ENCODE measurements at regions not wholly inside any gene's neighbourhood (a gene's known extent, or its start where the extent isn't known, plus 50 kb on each side); places are given as distances from the start of the nearest gene placed in this dataset.

DNA sequence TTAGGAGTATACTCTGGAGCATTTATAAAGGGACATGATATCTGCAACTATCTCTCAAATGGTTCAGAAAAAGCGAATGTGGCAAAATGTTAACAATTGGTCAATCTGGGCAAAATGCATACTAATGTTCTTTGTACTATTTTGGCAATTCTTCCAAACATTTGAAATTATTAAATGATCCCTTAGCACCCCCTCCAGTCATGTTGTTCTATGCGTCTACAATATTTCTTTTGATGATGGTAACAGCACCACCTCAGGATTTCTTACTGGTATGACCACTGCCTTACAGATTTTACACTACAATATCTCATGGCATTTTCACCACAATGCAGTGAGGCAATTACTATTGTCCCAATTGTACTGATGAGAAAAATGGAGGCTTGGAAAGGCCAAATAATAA, 52.9 kb upstream of the TRIO start:
- TF ChIP-seq, protein P1, sequence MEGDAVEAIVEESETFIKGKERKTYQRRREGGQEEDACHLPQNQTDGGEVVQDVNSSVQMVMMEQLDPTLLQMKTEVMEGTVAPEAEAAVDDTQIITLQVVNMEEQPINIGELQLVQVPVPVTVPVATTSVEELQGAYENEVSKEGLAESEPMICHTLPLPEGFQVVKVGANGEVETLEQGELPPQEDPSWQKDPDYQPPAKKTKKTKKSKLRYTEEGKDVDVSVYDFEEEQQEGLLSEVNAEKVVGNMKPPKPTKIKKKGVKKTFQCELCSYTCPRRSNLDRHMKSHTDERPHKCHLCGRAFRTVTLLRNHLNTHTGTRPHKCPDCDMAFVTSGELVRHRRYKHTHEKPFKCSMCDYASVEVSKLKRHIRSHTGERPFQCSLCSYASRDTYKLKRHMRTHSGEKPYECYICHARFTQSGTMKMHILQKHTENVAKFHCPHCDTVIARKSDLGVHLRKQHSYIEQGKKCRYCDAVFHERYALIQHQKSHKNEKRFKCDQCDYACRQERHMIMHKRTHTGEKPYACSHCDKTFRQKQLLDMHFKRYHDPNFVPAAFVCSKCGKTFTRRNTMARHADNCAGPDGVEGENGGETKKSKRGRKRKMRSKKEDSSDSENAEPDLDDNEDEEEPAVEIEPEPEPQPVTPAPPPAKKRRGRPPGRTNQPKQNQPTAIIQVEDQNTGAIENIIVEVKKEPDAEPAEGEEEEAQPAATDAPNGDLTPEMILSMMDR (IDR thresholded peaks at IDR 0.05; ENCODE audit: low read length), result no peak
- no peak for TF ChIP-seq EZH2 (IDR thresholded peaks at IDR 0.05; ENCODE audit: borderline replicate concordance, low read length)
